Dedifferentiated amniotic fluid mesenchymal stem cell (primary cell): ENCODE measurements at regions not wholly inside any gene's neighbourhood (a gene's known extent, or its start where the extent isn't known, plus 50 kb on each side); places are given as distances from the start of the nearest gene placed in this dataset.
"Not testable (repeated sequence)": the region's sequence is repeated elsewhere in the genome, so short reads cannot be mapped to it uniquely, and the experiment has no call there.

Source experiments
- DNase-seq: peaks from one replicate; pipeline ENCODE4 v3.0.0-alpha.2; 2016; ENCODE audit errors: extremely low spot score

- DNase-seq = no peak
Observed at GRCh38 chr7:20839196-20839735, 52.6 kb upstream of the SP8 start.

- no peak for DNase-seq
Observed at GRCh38 chr7:20839987-20840386, 53.3 kb upstream of the SP8 start.

GRCh38 chr7:20846791-20847190 is 60.1 kb upstream of the SP8 start:
- no peak for DNase-seq

- DNase-seq = no peak
Observed at GRCh38 chr7:20858951-20859350, 72.3 kb upstream of the SP8 start.

- no peak for DNase-seq
Observed at GRCh38 chr7:20861468-20861867, 74.8 kb upstream of the SP8 start.

- DNase-seq = no peak
Observed at GRCh38 chr7:20862554-20862953, 75.9 kb upstream of the SP8 start.

- DNase-seq = no peak
Observed at GRCh38 chr7:20864221-20864620, 77.5 kb upstream of the SP8 start.

GRCh38 chr7:20865684-20866083 is 79.0 kb upstream of the SP8 start:
- no peak for DNase-seq

- no peak for DNase-seq
Observed at GRCh38 chr7:20870977-20871376, 84.3 kb upstream of the SP8 start.

GRCh38 chr7:20892776-20893175 is 106.1 kb upstream of the SP8 start:
- DNase-seq = no peak

GRCh38 chr7:20894806-20895205 is 108.1 kb upstream of the SP8 start:
- DNase-seq = no peak

- no peak for DNase-seq
Observed at GRCh38 chr7:20895563-20895962, 108.9 kb upstream of the SP8 start.

GRCh38 chr7:20896996-20897395 is 110.3 kb upstream of the SP8 start:
- no peak for DNase-seq

- DNase-seq = no peak
Observed at GRCh38 chr7:20906801-20907453, 120.2 kb upstream of the SP8 start.

GRCh38 chr7:20911081-20911480 is 124.4 kb upstream of the SP8 start:
- no peak for DNase-seq

- DNase-seq = no peak
Observed at GRCh38 chr7:20913853-20914252, 127.2 kb upstream of the SP8 start.

- DNase-seq = no peak
Observed at GRCh38 chr7:20916311-20916710, 129.6 kb upstream of the SP8 start.

GRCh38 chr7:20917603-20918002 is 130.9 kb upstream of the SP8 start:
- no peak for DNase-seq

- DNase-seq = no peak
Observed at GRCh38 chr7:20918156-20918555, 131.5 kb upstream of the SP8 start.

- DNase-seq = not testable (repeated sequence)
Observed at GRCh38 chr7:20927178-20927577, 140.5 kb upstream of the SP8 start.

- DNase-seq = no peak
Observed at GRCh38 chr7:20927976-20928375, 141.3 kb upstream of the SP8 start.

- DNase-seq = no peak
Observed at GRCh38 chr7:20929199-20929598, 142.5 kb upstream of the SP8 start.

- no peak for DNase-seq
Observed at GRCh38 chr7:20931739-20932138, 145.1 kb upstream of the SP8 start.
